D721Med (cell line): ENCODE measurements at regions not wholly inside any gene's neighbourhood (a gene's known extent, or its start where the extent isn't known, plus 50 kb on each side); places are given as distances from the start of the nearest gene placed in this dataset.
A peak's percentile ranks its signal among the peaks of the same experiment; 100 is the strongest.

Source experiments
- DNase-seq: peaks from one replicate; pipeline ENCODE4 v3.0.0; 2011; ENCODE audit warnings: low spot score; ENCODE audit not compliant: insufficient read length
- FAIRE-seq: peaks from 2 replicates; lab custom pipeline; 2011; peaks lifted over from hg19 to GRCh38; lab: Jason Lieb, UNC
- TF ChIP-seq, protein P1 (sequence below): IDR thresholded peaks from 2 replicates; pipeline ENCODE4 v1.5.1; 2012; ENCODE audit warnings: mild to moderate bottlenecking, control low read depth; ENCODE audit not compliant: insufficient read depth; ENCODE audit errors: missing control alignments

GRCh38 chr13:79770056-79770455, 289.1 kb downstream of the NDFIP2 start:
- no peak for FAIRE-seq
- no peak for DNase-seq
- TF ChIP-seq, protein P1, sequence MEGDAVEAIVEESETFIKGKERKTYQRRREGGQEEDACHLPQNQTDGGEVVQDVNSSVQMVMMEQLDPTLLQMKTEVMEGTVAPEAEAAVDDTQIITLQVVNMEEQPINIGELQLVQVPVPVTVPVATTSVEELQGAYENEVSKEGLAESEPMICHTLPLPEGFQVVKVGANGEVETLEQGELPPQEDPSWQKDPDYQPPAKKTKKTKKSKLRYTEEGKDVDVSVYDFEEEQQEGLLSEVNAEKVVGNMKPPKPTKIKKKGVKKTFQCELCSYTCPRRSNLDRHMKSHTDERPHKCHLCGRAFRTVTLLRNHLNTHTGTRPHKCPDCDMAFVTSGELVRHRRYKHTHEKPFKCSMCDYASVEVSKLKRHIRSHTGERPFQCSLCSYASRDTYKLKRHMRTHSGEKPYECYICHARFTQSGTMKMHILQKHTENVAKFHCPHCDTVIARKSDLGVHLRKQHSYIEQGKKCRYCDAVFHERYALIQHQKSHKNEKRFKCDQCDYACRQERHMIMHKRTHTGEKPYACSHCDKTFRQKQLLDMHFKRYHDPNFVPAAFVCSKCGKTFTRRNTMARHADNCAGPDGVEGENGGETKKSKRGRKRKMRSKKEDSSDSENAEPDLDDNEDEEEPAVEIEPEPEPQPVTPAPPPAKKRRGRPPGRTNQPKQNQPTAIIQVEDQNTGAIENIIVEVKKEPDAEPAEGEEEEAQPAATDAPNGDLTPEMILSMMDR, result no peak

GRCh38 chr13:79767126-79767525, 286.2 kb downstream of the NDFIP2 start:
- TF ChIP-seq, protein P1, result no peak
- DNase-seq (no peak), FAIRE-seq (peak; percentile 6)

GRCh38 chr13:79765331-79765730, 284.4 kb downstream of the NDFIP2 start:
- TF ChIP-seq, protein P1, result no peak
- no peak for DNase-seq
- no peak for FAIRE-seq

DNA sequence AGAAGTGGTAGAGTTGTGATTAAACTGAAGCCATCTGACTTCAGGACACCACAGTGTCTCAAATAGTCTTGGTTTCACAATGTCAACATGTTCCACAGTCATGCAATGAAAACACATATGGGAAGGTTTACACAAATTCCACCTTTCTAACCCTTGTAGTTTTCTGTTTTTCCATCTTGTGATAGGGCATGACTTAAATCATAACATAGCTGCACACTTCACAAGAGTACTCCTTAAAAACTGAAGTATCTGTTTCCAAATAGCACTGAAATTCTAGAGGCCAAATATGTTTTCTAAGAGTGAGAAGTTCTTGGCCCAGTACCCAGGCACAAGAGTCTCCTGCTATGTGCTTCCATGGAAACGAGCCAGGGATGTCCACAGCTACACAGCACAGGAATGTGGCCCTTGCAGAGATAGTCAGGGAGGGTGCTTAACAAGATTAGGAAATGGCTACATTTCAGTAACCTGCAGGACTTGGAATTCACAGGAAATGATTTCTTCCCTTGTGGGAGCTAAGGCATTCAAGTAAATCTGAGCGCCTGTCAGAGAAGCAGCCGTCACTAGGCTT, 269.1 kb downstream of the NDFIP2 start:
- no peak for FAIRE-seq

GRCh38 chr13:79749566-79749965, 268.6 kb downstream of the NDFIP2 start:
- FAIRE-seq, result no peak
- TF ChIP-seq, protein P1, result no peak
- no peak for DNase-seq

More for the DNA sequence above, 269.1 kb downstream of the NDFIP2 start:
- DNase-seq, result no peak
- TF ChIP-seq, protein P1, result no peak

- DNase-seq (no peak), FAIRE-seq (no peak)
- TF ChIP-seq, protein P1, result no peak
Observed at GRCh38 chr13:79745081-79745480, 264.1 kb downstream of the NDFIP2 start.

- DNase-seq (no peak), FAIRE-seq (no peak)
- TF ChIP-seq, protein P1, result no peak
Observed at GRCh38 chr13:79742923-79743322, 262.0 kb downstream of the NDFIP2 start.
